ENCODE measurements at regions not wholly inside any gene's neighbourhood (a gene's known extent, or its start where the extent isn't known, plus 50 kb on each side); places are given as distances from the start of the nearest gene placed in this dataset.

DNA sequence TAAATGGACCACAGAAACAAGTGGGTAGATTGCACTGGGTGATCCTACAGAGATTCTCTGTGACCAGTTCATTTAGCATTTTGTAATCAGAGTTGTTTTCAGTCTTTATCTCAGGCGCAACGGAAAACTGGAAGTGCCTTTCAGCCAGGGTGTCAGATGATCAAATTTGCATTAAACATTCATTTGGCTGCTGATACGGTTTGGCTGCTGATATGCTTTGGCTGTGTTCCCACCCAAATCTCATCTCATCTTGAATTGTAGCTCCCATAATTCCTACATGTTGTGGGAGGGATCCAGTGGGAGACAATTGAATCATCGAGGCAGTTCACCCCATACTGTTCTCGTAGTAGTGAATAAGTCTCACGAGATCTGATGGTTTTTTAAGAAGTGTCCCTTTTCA is 1396.1 kb upstream of the TMEFF2 start:
- Mint-ChIP-seq H3K27ac (no peak overlapping the region), H3K9me3 (peaks cover 12% of the 10 kb centered on the region), H3K4me1 (ENCODE audit: low read depth) (no peaks in the 10 kb centered on the region), H3K27me3 (no peaks in the 10 kb centered on the region), H3K36me3 (no peaks in the 10 kb centered on the region), H3K4me3 (no peak overlapping the region)
- ChIA-PET POLR2A (no interaction called here), CTCF (no interaction called here)
- no peak for DNase-seq
- intact Hi-C loops (cut with micrococcal nuclease): no loop called here

DNA sequence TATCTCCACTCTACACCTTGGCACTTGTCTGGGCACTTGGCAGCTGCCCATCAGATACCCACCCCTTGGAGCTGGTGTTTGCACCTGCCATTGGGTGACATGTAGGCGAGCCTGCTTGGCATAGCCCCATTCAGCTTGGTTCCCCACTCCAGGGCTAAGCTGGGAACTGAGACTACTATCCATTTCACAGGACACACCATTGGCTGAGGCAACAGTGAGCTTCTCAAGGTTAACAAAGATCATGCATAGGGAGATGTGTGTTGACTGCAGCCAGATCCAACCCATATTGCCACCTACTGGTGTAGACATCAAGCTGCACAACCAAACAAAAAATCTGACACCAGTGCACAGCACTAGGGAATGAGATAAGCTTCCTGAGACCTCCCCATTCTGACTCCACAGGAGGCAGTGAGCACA is 1389.8 kb upstream of the TMEFF2 start:
- no peak for DNase-seq
- no peaks in the 10 kb centered on the region for H3K27me3 Mint-ChIP-seq
- CTCF ChIA-PET: interaction anchor here (1.4 kb wide), 1 partner anchor 10 kb away, joined by 6 read pairs; no protein-coding TSS in a partner anchor

DNA sequence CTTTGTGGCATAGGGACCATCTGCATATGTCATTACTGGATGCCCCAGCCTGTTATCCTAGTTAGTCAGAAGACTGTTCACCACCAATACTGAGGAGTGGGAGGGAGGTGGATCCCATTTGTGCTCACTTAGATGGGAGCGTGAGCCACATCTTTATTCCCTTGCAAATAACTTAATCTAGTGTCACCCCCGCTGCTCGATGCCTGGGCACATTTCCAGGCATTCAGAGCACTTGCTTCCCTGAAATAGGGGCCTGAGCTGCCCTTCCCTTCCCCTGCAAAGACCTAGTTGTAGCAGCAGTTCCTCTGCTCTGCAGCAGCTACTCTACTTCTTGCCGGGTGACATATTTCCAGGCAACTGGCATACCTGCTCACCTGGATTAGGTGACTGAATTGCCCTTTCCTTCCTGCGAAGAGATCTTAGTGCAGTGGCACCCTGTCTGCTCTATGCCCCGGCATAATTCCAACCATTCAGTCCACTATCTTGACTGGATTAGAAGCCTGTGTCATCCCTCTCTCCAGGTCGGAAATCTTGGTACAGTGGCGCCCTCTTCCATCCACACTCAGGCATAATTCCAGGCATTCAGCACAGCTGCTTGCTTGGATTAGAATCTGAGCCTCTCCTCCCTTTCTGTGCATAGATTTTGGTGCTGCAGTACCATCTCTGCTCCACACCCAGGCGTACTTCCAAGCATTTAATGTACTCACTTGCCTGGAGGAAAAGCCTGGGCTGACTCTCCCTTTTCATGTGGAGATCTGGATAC is 1389.1 kb upstream of the TMEFF2 start:
- DNase-seq: no peak
- H3K9me3 Mint-ChIP-seq: no peaks in the 10 kb centered on the region
- intact Hi-C loops (cut with micrococcal nuclease): no loop called here
- H3K27me3 Mint-ChIP-seq: no peaks in the 10 kb centered on the region
- H3K36me3 Mint-ChIP-seq: no peaks in the 10 kb centered on the region
- POLR2A ChIA-PET: no interaction called here
- no peaks in the 10 kb centered on the region for H3K4me1 Mint-ChIP-seq (ENCODE audit: low read depth)
- CTCF ChIA-PET: interaction anchor here (0.7 to 1.4 kb wide), 2 partner anchors 10 to 117 kb away, joined by 3 to 6 read pairs; no protein-coding TSS in a partner anchor
- H3K4me3 Mint-ChIP-seq: no peak overlapping the region
- H3K27ac Mint-ChIP-seq: no peak overlapping the region

More for the DNA sequence above, 1389.8 kb upstream of the TMEFF2 start:
- Mint-ChIP-seq H3K36me3 (no peaks in the 10 kb centered on the region), H3K4me3 (no peak overlapping the region), H3K27ac (no peak overlapping the region), H3K9me3 (no peaks in the 10 kb centered on the region), H3K4me1 (ENCODE audit: low read depth) (no peaks in the 10 kb centered on the region)
- intact Hi-C loops (cut with micrococcal nuclease): no loop called here
- POLR2A ChIA-PET: no interaction called here

DNA sequence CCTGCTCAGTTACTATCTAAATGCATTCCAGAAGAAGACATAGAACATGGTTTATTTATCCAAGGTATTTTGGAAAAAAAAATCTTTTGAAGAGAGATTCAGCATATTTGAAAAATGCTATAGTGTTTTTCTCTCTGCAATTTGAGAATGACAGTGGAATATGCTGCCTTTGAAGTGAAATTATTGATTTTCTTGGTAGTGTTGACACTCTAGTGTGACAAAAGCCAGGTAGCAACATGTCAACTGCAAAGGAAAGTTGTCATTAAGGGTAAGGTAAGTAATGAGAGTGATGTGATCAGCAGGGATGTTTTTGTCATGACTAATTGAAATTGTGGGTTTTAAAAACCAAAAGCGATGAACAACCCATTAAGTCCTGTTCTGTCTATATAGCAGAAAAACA is 1387.1 kb upstream of the TMEFF2 start:
- ChIA-PET CTCF (no interaction called here), POLR2A (no interaction called here)
- H3K36me3 Mint-ChIP-seq: no peaks in the 10 kb centered on the region
- no peaks in the 10 kb centered on the region for H3K27me3 Mint-ChIP-seq
- no peaks in the 10 kb centered on the region for H3K4me1 Mint-ChIP-seq (ENCODE audit: low read depth)
- DNase-seq: no peak
- no peaks in the 10 kb centered on the region for H3K9me3 Mint-ChIP-seq
- H3K4me3 Mint-ChIP-seq: no peak overlapping the region
- intact Hi-C loops (cut with micrococcal nuclease): no loop called here
- H3K27ac Mint-ChIP-seq: no peak overlapping the region

DNA sequence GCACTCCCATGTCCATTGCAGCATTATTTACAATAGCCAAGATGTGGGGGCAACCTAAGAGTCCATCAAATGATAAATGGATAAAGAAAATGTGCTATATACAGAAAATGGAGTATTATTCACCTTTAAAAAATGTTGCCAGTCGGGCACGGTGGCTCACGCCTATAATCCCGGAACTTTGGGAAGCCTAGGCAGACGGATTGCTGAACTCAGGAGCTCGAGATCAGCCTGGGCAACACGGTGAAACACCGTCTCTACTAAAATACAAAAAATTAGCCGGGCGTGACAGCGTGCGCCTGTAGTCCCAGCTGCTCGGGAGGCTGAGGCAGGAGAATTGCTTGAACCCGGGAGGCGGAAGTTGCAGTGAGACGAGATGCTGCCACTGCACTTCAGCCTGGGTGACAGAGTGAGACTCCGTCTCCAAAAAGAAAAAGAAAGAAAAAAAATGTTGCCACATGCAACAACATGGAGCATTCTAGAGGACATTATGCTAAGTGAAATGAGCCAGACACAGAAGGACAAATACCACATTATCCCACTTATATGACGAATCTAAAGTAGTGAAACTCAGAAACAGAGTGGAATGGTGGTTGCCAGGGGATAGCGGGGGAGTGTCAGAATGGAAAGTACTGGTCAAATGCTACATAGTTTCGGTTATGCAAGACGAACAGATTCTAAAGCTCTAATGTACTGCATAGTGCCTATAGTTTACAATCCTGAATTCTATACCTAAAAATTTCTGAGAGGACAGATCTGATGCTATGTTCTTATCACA is 1385.6 kb upstream of the TMEFF2 start:
- CTCF ChIA-PET: no interaction called here
- Mint-ChIP-seq H3K36me3 (no peaks in the 10 kb centered on the region), H3K27me3 (no peaks in the 10 kb centered on the region), H3K4me1 (ENCODE audit: low read depth) (no peaks in the 10 kb centered on the region), H3K27ac (no peak overlapping the region), H3K4me3 (no peak overlapping the region), H3K9me3 (no peaks in the 10 kb centered on the region)
- intact Hi-C loops (cut with micrococcal nuclease): no loop called here
- POLR2A ChIA-PET: no interaction called here
- no peak for DNase-seq

DNA sequence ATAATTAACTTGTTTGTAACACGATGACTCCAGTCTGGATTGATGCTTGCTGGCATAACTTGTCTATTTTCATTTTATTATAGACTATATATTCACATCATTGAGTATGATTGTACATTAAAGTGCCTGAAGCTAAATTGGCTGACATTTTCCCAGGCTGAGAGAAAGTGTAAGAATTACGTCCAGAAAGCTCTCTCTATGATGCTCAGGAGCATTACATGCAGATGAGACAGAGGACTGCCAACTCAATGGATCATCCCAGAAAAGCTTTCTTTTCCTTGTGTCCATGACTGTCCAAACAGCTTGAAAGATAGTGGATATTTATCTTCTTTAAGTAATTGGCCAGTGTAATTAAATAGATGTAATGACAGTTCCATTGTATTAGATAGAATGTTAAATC is 1372.2 kb upstream of the TMEFF2 start:
- H3K27me3 Mint-ChIP-seq: no peaks in the 10 kb centered on the region
- ChIA-PET POLR2A (no interaction called here), CTCF (no interaction called here)
- intact Hi-C loops (cut with micrococcal nuclease): no loop called here
- H3K4me1 Mint-ChIP-seq (ENCODE audit: low read depth): no peaks in the 10 kb centered on the region
- H3K36me3 Mint-ChIP-seq: no peaks in the 10 kb centered on the region
- no peak overlapping the region for H3K4me3 Mint-ChIP-seq
- no peak overlapping the region for H3K27ac Mint-ChIP-seq
- DNase-seq: no peak
- H3K9me3 Mint-ChIP-seq: no peaks in the 10 kb centered on the region

DNA sequence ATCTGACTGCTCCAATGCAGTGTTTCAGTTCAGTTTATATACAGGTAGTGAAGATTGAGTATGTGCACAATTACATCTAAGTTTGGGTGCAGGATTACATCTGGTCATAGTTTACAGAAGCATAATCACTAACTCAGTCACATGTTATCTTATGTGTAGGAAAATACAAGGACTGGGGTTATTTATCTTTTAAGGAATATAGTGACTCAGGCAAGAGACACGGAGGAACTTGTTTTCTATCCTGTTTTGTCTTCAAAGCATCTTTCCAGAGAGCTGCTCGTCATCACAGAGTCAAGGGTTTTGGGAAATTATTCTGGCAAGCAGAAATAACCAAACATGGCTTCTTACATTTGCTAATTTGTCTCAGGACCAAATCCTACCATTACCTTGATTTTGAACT is 1371.5 kb upstream of the TMEFF2 start:
- intact Hi-C loops (cut with micrococcal nuclease): no loop called here
- no peaks in the 10 kb centered on the region for H3K4me1 Mint-ChIP-seq (ENCODE audit: low read depth)
- H3K27me3 Mint-ChIP-seq: no peaks in the 10 kb centered on the region
- no peaks in the 10 kb centered on the region for H3K9me3 Mint-ChIP-seq
- no peak for DNase-seq
- CTCF ChIA-PET: no interaction called here
- no peak overlapping the region for H3K27ac Mint-ChIP-seq
- POLR2A ChIA-PET: no interaction called here
- H3K4me3 Mint-ChIP-seq: no peak overlapping the region
- H3K36me3 Mint-ChIP-seq: no peaks in the 10 kb centered on the region

DNA sequence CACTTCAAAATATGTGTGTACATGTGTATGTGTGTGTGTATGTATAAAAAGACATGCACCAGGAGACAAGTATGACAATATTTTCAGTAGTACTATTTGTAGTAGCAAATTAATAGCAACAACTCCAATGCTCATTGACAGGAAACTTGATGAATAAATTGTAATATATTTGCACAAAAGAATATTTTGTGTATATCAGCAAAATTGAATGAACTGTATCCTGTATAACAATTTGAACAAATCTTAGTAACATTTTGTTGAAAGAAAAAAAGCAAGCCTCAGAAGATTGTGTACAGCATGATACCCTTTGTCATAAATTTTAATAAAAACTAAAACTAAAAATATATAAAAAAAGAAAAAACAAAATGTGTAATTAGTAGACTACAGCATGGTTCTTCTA is 1367.3 kb upstream of the TMEFF2 start:
- DNase-seq: no peak
- Mint-ChIP-seq H3K4me3 (no peak overlapping the region), H3K36me3 (no peaks in the 10 kb centered on the region), H3K9me3 (no peaks in the 10 kb centered on the region), H3K27me3 (no peaks in the 10 kb centered on the region), H3K27ac (no peak overlapping the region), H3K4me1 (ENCODE audit: low read depth) (no peaks in the 10 kb centered on the region)
- ChIA-PET POLR2A (no interaction called here), CTCF (no interaction called here)
- intact Hi-C loops (cut with micrococcal nuclease): no loop called here

DNA sequence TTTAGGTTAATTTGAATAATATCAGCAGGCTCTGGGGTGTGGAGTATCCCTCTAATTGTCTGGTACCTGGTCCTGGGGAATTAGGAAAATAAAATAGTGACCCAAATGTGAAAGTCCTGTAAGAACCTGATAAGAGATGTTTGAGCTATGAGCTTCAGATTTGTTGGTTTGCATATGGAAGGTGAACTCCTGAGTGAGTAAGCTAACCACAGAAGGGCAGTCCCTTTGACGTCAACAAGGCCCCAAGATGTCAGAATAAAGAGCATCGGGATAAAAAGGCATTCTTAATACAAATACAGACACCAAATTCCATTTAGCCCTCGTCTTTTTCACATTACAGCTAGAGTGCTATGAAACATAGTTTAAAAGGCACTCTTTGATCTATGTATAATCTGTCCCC is 1366.3 kb upstream of the TMEFF2 start:
- Mint-ChIP-seq H3K4me3 (no peak overlapping the region), H3K9me3 (no peaks in the 10 kb centered on the region), H3K27me3 (no peaks in the 10 kb centered on the region), H3K36me3 (no peaks in the 10 kb centered on the region), H3K4me1 (ENCODE audit: low read depth) (no peaks in the 10 kb centered on the region), H3K27ac (no peak overlapping the region)
- POLR2A ChIA-PET: no interaction called here
- DNase-seq: no peak
- intact Hi-C loops (cut with micrococcal nuclease): no loop called here
- CTCF ChIA-PET: no interaction called here

DNA sequence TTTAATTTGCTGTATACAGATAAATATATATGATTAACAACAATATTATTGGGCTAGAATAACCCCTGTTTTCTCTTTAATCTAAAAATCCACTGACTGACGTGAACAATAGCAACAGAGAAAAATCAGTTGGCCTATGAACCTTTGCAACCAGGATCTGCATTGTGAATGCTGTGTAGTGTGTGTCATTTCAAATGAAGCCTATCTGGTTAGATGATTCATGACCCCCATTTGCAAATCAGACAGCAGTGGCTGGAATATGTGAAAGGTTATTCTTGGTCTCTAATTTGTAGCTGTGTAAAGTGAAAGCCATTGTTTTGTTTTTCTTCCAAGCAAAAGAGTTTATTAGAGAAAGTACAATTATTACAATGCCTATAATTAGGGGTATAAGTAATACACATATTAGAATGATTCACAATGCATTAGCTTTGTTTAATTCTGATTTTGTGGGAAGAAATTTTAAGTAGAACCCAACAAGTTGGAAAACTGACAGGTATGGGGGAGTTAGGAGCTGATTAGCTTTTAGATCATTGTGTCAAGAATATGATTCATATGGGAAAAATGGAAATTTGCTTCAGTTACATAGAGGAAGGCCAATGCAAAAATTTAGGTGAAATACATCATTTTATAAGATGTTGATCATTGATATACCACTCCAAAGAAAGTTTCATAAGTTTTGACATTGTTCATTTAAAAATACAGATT is 1362.2 kb upstream of the TMEFF2 start:
- POLR2A ChIA-PET: no interaction called here
- Mint-ChIP-seq H3K4me3 (no peak overlapping the region), H3K36me3 (no peaks in the 10 kb centered on the region), H3K27ac (no peak overlapping the region), H3K27me3 (no peaks in the 10 kb centered on the region), H3K4me1 (ENCODE audit: low read depth) (no peaks in the 10 kb centered on the region), H3K9me3 (no peaks in the 10 kb centered on the region)
- intact Hi-C loops (cut with micrococcal nuclease): no loop called here
- DNase-seq: no peak
- CTCF ChIA-PET: no interaction called here

DNA sequence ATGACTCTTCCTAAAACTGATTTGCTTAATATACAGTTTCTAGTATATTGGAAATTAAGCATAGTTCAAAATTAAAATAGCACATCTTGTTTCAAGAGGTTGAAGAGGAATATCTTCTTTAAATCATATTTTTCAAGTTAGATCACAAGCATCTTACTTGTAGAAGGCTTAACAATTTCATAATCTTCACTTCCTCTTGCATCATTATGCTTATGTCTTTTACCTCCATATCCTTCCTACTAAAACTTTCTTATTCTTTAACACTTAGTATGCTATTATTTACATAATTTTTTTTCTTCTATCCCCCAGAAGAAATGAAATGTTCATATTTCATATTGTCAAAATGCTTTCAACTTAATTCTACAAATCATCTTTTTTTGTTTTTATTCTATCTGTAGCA is 1354.9 kb upstream of the TMEFF2 start:
- peaks cover 14% of the 10 kb centered on the region for H3K9me3 Mint-ChIP-seq
- H3K4me1 Mint-ChIP-seq (ENCODE audit: low read depth): no peaks in the 10 kb centered on the region
- H3K4me3 Mint-ChIP-seq: no peak overlapping the region
- no peak overlapping the region for H3K27ac Mint-ChIP-seq
- no peak for DNase-seq
- POLR2A ChIA-PET: no interaction called here
- H3K27me3 Mint-ChIP-seq: no peaks in the 10 kb centered on the region
- intact Hi-C loops (cut with micrococcal nuclease): no loop called here
- no peaks in the 10 kb centered on the region for H3K36me3 Mint-ChIP-seq
- CTCF ChIA-PET: no interaction called here

DNA sequence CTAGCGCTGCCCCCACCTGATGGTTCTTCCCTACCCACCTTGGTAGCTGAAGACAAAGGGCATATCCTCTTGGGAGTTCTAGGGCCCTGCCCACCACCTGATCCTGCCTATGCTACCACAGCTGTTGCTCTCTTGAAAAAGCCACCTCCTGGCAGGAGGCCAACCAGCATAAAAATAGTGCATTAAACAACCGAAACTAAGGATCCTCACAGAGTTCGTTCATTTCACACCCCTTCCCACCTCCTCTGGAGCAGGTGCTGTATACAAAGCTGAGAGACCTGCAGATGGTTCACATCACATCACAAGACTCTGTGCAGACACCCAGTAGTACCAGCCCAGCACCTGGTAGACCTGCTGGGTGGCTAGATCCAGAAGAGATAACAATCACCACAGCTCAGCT is 1348.0 kb upstream of the TMEFF2 start:
- POLR2A ChIA-PET: no interaction called here
- H3K36me3 Mint-ChIP-seq: no peaks in the 10 kb centered on the region

DNA sequence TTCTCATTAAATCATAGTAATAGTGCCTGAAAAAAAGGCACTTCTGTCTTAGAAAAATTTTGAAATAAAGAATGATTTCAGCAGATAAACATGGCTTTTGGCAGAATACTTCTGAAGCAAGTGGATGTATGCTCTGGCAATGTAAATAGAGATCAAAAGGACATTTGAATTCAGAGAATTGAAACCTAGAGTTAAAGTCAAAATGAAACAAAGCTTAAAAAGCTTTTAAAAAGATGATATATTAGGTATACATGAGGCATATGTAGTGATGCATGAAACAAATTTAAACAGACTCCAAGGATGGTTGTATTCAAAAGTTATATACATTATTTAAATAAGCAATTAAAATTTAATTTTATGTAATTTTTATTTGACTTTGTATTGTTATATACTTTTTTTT is 1344.5 kb upstream of the TMEFF2 start:
- Mint-ChIP-seq H3K27ac (no peak overlapping the region), H3K36me3 (no peaks in the 10 kb centered on the region), H3K4me1 (ENCODE audit: low read depth) (no peaks in the 10 kb centered on the region), H3K27me3 (no peaks in the 10 kb centered on the region), H3K9me3 (no peaks in the 10 kb centered on the region), H3K4me3 (no peak overlapping the region)
- ChIA-PET POLR2A (no interaction called here), CTCF (no interaction called here)
- DNase-seq: no peak
- intact Hi-C loops (cut with micrococcal nuclease): no loop called here

More for the DNA sequence above, 1348.0 kb upstream of the TMEFF2 start:
- H3K9me3 Mint-ChIP-seq: peaks cover 7% of the 10 kb centered on the region
- intact Hi-C loops (cut with micrococcal nuclease): no loop called here
- H3K27ac Mint-ChIP-seq: no peak overlapping the region
- CTCF ChIA-PET: no interaction called here
- no peak overlapping the region for H3K4me3 Mint-ChIP-seq
- no peaks in the 10 kb centered on the region for H3K4me1 Mint-ChIP-seq (ENCODE audit: low read depth)
- no peaks in the 10 kb centered on the region for H3K27me3 Mint-ChIP-seq
- no peak for DNase-seq

All from activated CD4-positive, alpha-beta memory T cell treated with anti-CD3 and anti-CD28 coated beads for 36 hours (primary cell).